Right lobe of liver (tissue), 6 donors: ENCODE measurements at regions not wholly inside any gene's neighbourhood (a gene's known extent, or its start where the extent isn't known, plus 50 kb on each side); places are given as distances from the start of the nearest gene placed in this dataset.
A peak's percentile ranks its signal among the peaks of the same experiment; 100 is the strongest.

Experiments used
- ATAC-seq, 4 donors: fragments of 200-7000 bp; cut with Tn5 transposase; one replicate each; pipeline ENCODE4 v1.9.1; 2020; ENCODE audit warnings: mild to moderate bottlenecking in 4 of 4, moderate library complexity in 4 of 4
- DNase-seq, 3 donors: peaks; one replicate each; pipeline ENCODE4 v3.0.0-alpha.2; 2020
- H3K27ac ChIP-seq, 3 donors: fragments of 200-600 bp; one replicate each; pipeline ENCODE4 v1.8.0; 2022
- H3K27me3 ChIP-seq, 2 donors: fragments of 200-600 bp; one replicate each; pipeline ENCODE4 v1.8.0; 2022
- H3K36me3 ChIP-seq, 4 donors: fragments of 200-600 bp; sonication (generic) in 1 of 4; one replicate each; pipeline versions ENCODE4 v1.5.1 to v1.8.0; 2017 to 2022; ENCODE audit warnings: control low read depth in 1 of 4
- H3K4me1 ChIP-seq, 4 donors: fragments of 200-600 bp; sonication (generic) in 1 of 4; one replicate each; pipeline versions ENCODE4 v1.5.1 to v1.8.0; 2017 to 2022; ENCODE audit warnings: control low read depth in 1 of 4
- H3K4me3 ChIP-seq, 3 donors: fragments of 200-600 bp; one replicate each; pipeline ENCODE4 v1.8.0; 2022
- H3K9me3 ChIP-seq, 4 donors: fragments of 200-600 bp; sonication (generic) in 1 of 4; one replicate each; pipeline versions ENCODE4 v1.5.1 to v1.8.0; 2017 to 2022; ENCODE audit warnings: control low read depth in 1 of 4
- POLR2A ChIP-seq: fragments of 450-650 bp; IDR thresholded peaks from one replicate; pipeline ENCODE4 v1.6.1; 2017; ENCODE audit warnings: antibody characterized with exemption, mild to moderate bottlenecking
- WGBS: methylation state at CpG from one replicate; pipeline ENCODE4 v1.1.6; 2018; ENCODE audit warnings: low coverage, low lambda C conversion rate; ENCODE audit not compliant: insufficient coverage; ENCODE audit errors: missing lambda C conversion rate; 5-methylcytosine and 5-hydroxymethylcytosine counted together
- intact Hi-C, 2 donors: fragments of 100-400 bp; cut with DNase I; formaldehyde crosslinking; loops; one replicate each; pipeline versions ENCODE4 v1.11.2 to v1.14.1; 2022
- TF ChIP-seq, protein P1 (sequence below), 4 donors: fragments of 200-600 bp in 3 of 4; fragments of 450-650 bp in 1 of 4; IDR thresholded peaks; one replicate each; pipeline versions ENCODE4 v1.5.1 to v1.8.0; 2016 to 2022; ENCODE audit warnings: antibody characterized with exemption in 4 of 4, mild to moderate bottlenecking in 2 of 4
- donor health status: DM: no; HTN: yes; CAD: no.
- donor health status: DM: no; HTN: no; CAD: no.
- donor health status: DM: no; HTN: no; CAD: no.
- donor health status: DM: no; HTN: yes; CAD: no.
- donor health status: DM: no; HTN: yes; CAD: no.

DNA sequence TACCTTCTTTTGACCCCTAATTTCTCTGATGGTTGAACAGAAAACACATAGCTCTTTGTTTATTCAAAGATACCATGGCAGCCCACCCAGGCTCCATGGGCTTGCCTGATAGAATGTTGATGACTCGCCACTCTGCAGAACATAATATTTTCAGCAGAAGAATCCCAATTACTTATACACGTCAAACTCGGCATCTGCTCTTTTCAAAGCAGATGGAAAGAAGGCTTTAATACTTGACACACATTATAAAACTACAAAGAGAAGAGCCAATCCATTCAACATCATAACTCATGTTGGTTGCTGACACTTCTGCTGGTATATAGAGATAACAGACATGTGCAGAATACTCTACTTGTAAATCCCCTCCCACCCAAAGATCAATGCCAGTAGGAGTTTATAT lies 69.0 kb downstream of the FOXI2 start:
- DNase-seq (no peak), ATAC-seq (no peak)
- no peaks in the 10 kb centered on the region for H3K4me1 ChIP-seq
- H3K27me3 ChIP-seq = no peaks in the 10 kb centered on the region
- TF ChIP-seq, protein P1, sequence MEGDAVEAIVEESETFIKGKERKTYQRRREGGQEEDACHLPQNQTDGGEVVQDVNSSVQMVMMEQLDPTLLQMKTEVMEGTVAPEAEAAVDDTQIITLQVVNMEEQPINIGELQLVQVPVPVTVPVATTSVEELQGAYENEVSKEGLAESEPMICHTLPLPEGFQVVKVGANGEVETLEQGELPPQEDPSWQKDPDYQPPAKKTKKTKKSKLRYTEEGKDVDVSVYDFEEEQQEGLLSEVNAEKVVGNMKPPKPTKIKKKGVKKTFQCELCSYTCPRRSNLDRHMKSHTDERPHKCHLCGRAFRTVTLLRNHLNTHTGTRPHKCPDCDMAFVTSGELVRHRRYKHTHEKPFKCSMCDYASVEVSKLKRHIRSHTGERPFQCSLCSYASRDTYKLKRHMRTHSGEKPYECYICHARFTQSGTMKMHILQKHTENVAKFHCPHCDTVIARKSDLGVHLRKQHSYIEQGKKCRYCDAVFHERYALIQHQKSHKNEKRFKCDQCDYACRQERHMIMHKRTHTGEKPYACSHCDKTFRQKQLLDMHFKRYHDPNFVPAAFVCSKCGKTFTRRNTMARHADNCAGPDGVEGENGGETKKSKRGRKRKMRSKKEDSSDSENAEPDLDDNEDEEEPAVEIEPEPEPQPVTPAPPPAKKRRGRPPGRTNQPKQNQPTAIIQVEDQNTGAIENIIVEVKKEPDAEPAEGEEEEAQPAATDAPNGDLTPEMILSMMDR (IDR thresholded peaks at IDR 0.05) = no peak
- WGBS = 50% methylated on average over 3 of the region's 3 CpGs
- H3K9me3 ChIP-seq = no peaks in the 10 kb centered on the region
- H3K36me3 ChIP-seq = no peaks in the 10 kb centered on the region
- no peak overlapping the region for H3K4me3 ChIP-seq
- intact Hi-C loops = no loop called here
- H3K27ac ChIP-seq = no peak overlapping the region

DNA sequence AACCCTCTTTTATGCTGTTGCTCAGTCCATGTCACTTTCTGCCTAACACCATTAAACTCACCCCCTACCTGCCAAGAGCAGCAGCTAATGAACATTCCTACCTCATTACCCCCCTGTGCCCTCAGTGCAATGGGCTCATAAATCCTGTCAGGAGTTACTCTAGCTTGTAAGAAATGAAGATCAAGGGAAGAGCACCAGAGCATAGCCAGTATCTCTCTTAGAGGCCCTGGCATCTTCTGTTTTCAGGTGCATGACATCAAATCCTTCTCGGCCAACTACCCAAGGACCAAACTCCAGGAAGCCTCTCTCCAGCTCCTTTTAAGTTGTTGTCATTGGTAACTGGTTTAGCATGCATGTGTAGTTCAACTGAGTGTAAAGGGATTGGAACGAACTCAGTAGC lies 75.1 kb downstream of the FOXI2 start:
- no peaks in the 10 kb centered on the region for H3K9me3 ChIP-seq
- no peaks in the 10 kb centered on the region for H3K4me1 ChIP-seq
- DNase-seq (no peak), ATAC-seq (no peak)
- TF ChIP-seq POLR2A = no peak
- TF ChIP-seq, protein P1 (IDR thresholded peaks at IDR 0.05) = no peak
- 58% methylated on average over 2 of the region's 2 CpGs for WGBS
- no peaks in the 10 kb centered on the region for H3K27me3 ChIP-seq
- intact Hi-C loops = no loop called here
- H3K27ac ChIP-seq = no peak overlapping the region
- no peak overlapping the region for H3K4me3 ChIP-seq
- no peaks in the 10 kb centered on the region for H3K36me3 ChIP-seq

DNA sequence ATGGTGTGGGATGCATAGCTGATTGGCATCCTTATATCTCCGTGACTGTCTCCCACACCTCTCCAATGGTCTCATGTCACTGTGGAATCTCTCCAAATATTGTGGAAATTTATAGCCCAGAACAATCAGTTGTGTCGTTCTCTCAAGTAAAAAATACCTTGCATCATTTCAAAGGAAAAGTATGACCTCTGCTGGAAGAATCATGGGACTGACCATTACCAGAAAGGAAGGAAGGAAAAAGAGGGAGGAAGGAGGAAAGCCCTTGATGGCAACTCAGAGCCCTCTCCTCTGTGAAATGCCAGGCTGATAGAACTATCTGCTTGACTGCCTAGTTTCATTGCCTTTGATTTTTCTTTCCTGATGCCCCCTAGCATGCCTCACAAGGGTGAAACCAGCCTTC lies 76.3 kb downstream of the FOXI2 start:
- 27% methylated on average over 2 of the region's 2 CpGs for WGBS
- intact Hi-C loops = no loop called here
- TF ChIP-seq POLR2A = no peak
- TF ChIP-seq, protein P1 (IDR thresholded peaks at IDR 0.05) = peak in 3 of 4 donors; percentile 22 to 28 (median 23)
- ATAC-seq (no peak), DNase-seq (no peak)
- H3K9me3 ChIP-seq = no peaks in the 10 kb centered on the region
- no peaks in the 10 kb centered on the region for H3K36me3 ChIP-seq
- H3K4me1 ChIP-seq = no peaks in the 10 kb centered on the region
- H3K4me3 ChIP-seq = no peak overlapping the region
- no peak overlapping the region for H3K27ac ChIP-seq
- no peaks in the 10 kb centered on the region for H3K27me3 ChIP-seq

DNA sequence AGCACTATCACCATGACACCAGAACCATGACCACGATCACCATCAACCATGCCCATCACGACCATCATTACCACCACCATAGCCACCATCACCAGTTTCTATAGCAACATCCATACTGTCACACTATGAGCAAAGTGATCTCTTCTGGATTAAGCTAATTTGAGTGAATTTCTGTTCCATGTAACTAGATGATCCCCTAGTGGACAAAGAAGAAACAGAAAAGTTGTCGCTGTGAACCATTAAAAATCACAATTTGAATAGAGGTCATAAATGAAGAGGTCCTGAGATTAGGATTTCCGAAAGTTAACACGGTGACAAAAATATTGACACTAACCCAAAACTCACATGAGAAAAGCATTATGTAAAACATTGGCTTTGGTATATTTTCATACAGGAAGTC lies 77.6 kb downstream of the CLRN3 start:
- no peak for DNase-seq
- WGBS = 60% methylated on average over 5 of the region's 5 CpGs
- H3K9me3 ChIP-seq = no peaks in the 10 kb centered on the region
- no peaks in the 10 kb centered on the region for H3K27me3 ChIP-seq
- ATAC-seq = no peak
- H3K36me3 ChIP-seq = no peaks in the 10 kb centered on the region
- intact Hi-C loops = no loop called here
- no peak for TF ChIP-seq POLR2A
- TF ChIP-seq, protein P1 (IDR thresholded peaks at IDR 0.05) = peak in 3 of 4 donors; percentile 7 to 15 (median 11)
- H3K4me3 ChIP-seq = no peak overlapping the region
- no peaks in the 10 kb centered on the region for H3K4me1 ChIP-seq
- H3K27ac ChIP-seq = no peak overlapping the region

DNA sequence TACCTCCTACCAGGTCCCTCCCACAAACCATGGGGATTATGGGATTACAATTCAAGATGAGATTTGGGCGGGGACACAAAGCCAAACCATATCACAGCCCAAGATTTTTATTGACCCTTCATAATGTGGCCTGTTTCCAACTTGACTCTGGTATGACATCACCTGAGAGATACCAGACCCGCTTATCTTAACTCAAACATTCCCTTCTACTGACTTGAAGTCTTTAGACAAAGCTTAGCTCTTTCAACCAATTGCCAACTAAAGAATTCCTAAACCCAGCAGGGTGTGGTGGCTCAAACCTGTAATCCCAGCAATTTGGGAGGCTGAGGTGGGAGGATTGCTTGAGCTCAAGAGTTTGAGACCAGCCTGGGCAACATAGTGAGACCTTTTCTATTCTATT lies 67.9 kb downstream of the CLRN3 start:
- WGBS = 75% methylated on average over 1 of the region's 2 CpGs
- ATAC-seq (no peak), DNase-seq (no peak)
- Histone ChIP-seq H3K9me3 (no peaks in the 10 kb centered on the region), H3K27me3 (no peaks in the 10 kb centered on the region), H3K4me1 (no peaks in the 10 kb centered on the region), H3K27ac (no peak overlapping the region), H3K36me3 (no peaks in the 10 kb centered on the region), H3K4me3 (no peak overlapping the region)
- TF ChIP-seq POLR2A = no peak
- TF ChIP-seq, protein P1 (IDR thresholded peaks at IDR 0.05) = no peak
- intact Hi-C loops = no loop called here
